ENCODE measurements at regions not wholly inside any gene's neighbourhood (a gene's known extent, or its start where the extent isn't known, plus 50 kb on each side); places are given as distances from the start of the nearest gene placed in this dataset.

GRCh38 chr21:45352621-45353139 lies 52.3 kb upstream of the COL18A1 start:
- Mint-ChIP-seq H3K27ac (ENCODE audit: unreplicated experiment) (no peak overlapping the region), H3K4me1 (ENCODE audit: unreplicated experiment) (peaks cover 5% of the 10 kb centered on the region), H3K27me3 (ENCODE audit: unreplicated experiment) (peaks cover 2% of the 10 kb centered on the region), H3K9me3 (ENCODE audit: unreplicated experiment) (no peaks in the 10 kb centered on the region), H3K36me3 (ENCODE audit: low read depth, unreplicated experiment) (no peaks in the 10 kb centered on the region), H3K4me3 (ENCODE audit: unreplicated experiment) (no peak overlapping the region)
- no peak for TF ChIP-seq CTCF (IDR thresholded peaks at IDR 0.05; ENCODE audit: unreplicated experiment)
- no peak for DNase-seq (ENCODE audit: low spot score)

- no peaks in the 10 kb centered on the region for H3K9me3 Mint-ChIP-seq (ENCODE audit: unreplicated experiment)
- DNase-seq (ENCODE audit: low spot score) = no peak
- H3K36me3 Mint-ChIP-seq (ENCODE audit: low read depth, unreplicated experiment) = no peaks in the 10 kb centered on the region
- no peak overlapping the region for H3K27ac Mint-ChIP-seq (ENCODE audit: unreplicated experiment)
- TF ChIP-seq CTCF (IDR thresholded peaks at IDR 0.05; ENCODE audit: unreplicated experiment) = no peak
- peaks cover 5% of the 10 kb centered on the region for H3K4me1 Mint-ChIP-seq (ENCODE audit: unreplicated experiment)
- no peak overlapping the region for H3K4me3 Mint-ChIP-seq (ENCODE audit: unreplicated experiment)
- H3K27me3 Mint-ChIP-seq (ENCODE audit: unreplicated experiment) = peaks cover 2% of the 10 kb centered on the region
These were observed 51.8 kb upstream of the COL18A1 start for GRCh38 chr21:45353200-45353599.

- Mint-ChIP-seq H3K4me1 (ENCODE audit: unreplicated experiment) (peaks cover 5% of the 10 kb centered on the region), H3K27ac (ENCODE audit: unreplicated experiment) (no peak overlapping the region), H3K4me3 (ENCODE audit: unreplicated experiment) (no peak overlapping the region), H3K36me3 (ENCODE audit: low read depth, unreplicated experiment) (no peaks in the 10 kb centered on the region), H3K27me3 (ENCODE audit: unreplicated experiment) (peaks cover 4% of the 10 kb centered on the region), H3K9me3 (ENCODE audit: unreplicated experiment) (no peaks in the 10 kb centered on the region)
- TF ChIP-seq CTCF (IDR thresholded peaks at IDR 0.05; ENCODE audit: unreplicated experiment) = no peak
- no peak for DNase-seq (ENCODE audit: low spot score)
These were observed 50.0 kb upstream of the COL18A1 start for GRCh38 chr21:45354970-45355369.
